HG03432 (cell line): ENCODE measurements at regions not wholly inside any gene's neighbourhood (a gene's known extent, or its start where the extent isn't known, plus 50 kb on each side); places are given as distances from the start of the nearest gene placed in this dataset.
"Not testable (repeated sequence)": the region's sequence is repeated elsewhere in the genome, so short reads cannot be mapped to it uniquely, and the experiment has no call there.

ENCODE experiments used
- ATAC-seq: cut with Tn5 transposase; IDR thresholded peaks from one replicate; pipeline ENCODE4 v1.9.1; 2021; ENCODE audit warnings: mild to moderate bottlenecking, moderate library complexity; ENCODE audit not compliant: unreplicated experiment

- ATAC-seq, result no peak
Measured at GRCh38 chr3:40745381-40746106, 220.8 kb downstream of the ZNF621 start.

GRCh38 chr3:40751666-40752065 is 226.9 kb downstream of the ZNF621 start:
- no peak for ATAC-seq

GRCh38 chr3:40752492-40752891 is 227.7 kb downstream of the ZNF621 start:
- no peak for ATAC-seq

- ATAC-seq, result no peak
Measured at GRCh38 chr3:40753291-40753770, 228.6 kb downstream of the ZNF621 start.

- no peak for ATAC-seq
Measured at GRCh38 chr3:40753951-40754350, 229.2 kb downstream of the ZNF621 start.

GRCh38 chr3:40754994-40755393 is 230.2 kb downstream of the ZNF621 start:
- ATAC-seq, result no peak

GRCh38 chr3:40756500-40756899 is 231.7 kb downstream of the ZNF621 start:
- no peak for ATAC-seq

GRCh38 chr3:40762771-40763170 is 238.0 kb downstream of the ZNF621 start:
- ATAC-seq, result not testable (repeated sequence)

GRCh38 chr3:40763807-40764206 is 239.0 kb downstream of the ZNF621 start:
- ATAC-seq, result no peak

GRCh38 chr3:40764747-40765146 is 240.0 kb downstream of the ZNF621 start:
- ATAC-seq, result no peak

- peak; percentile 89 for ATAC-seq
Measured at GRCh38 chr3:40765884-40766283, 241.1 kb downstream of the ZNF621 start.

- ATAC-seq, result peak; percentile 47
Measured at GRCh38 chr3:40766396-40766795, 241.6 kb downstream of the ZNF621 start.

- no peak for ATAC-seq
Measured at GRCh38 chr3:40768046-40768445, 243.3 kb downstream of the ZNF621 start.

- no peak for ATAC-seq
Measured at GRCh38 chr3:40768536-40768935, 243.8 kb downstream of the ZNF621 start.

GRCh38 chr3:40770061-40770460 is 245.3 kb downstream of the ZNF621 start:
- no peak for ATAC-seq

GRCh38 chr3:40771112-40771511 is 246.4 kb downstream of the ZNF621 start:
- no peak for ATAC-seq

GRCh38 chr3:40779039-40779438 is 254.3 kb downstream of the ZNF621 start:
- ATAC-seq, result no peak

GRCh38 chr3:40780291-40780924 is 255.6 kb downstream of the ZNF621 start:
- no peak for ATAC-seq

GRCh38 chr3:40780925-40781406 is 256.2 kb downstream of the ZNF621 start:
- no peak for ATAC-seq

- ATAC-seq, result peak; percentile 56
Measured at GRCh38 chr3:40782111-40782721, 257.5 kb downstream of the ZNF621 start.

GRCh38 chr3:40790746-40791145 is 266.0 kb downstream of the ZNF621 start:
- ATAC-seq, result no peak

GRCh38 chr3:40793730-40794129 is 269.0 kb downstream of the ZNF621 start:
- ATAC-seq, result no peak
